Naive thymus-derived CD8-positive, alpha-beta T cell (primary cell): ENCODE measurements at regions not wholly inside any gene's neighbourhood (a gene's known extent, or its start where the extent isn't known, plus 50 kb on each side); places are given as distances from the start of the nearest gene placed in this dataset.

ENCODE experiments used
- ATAC-seq, 2 donors: fragments of 150-1000 bp; cut with Tn5 transposase in 1 of 2; sonication (Bioruptor Pico), chemical (Tn5 transposase) in 1 of 2; 1 replicate in 1 of 2; 2 replicates in 1 of 2; pipeline ENCODE4 v1.10.0; 2021; ENCODE audit warnings: mild to moderate bottlenecking in 2 of 2, moderate library complexity in 2 of 2
- POLR2A ChIA-PET: fragments of 350-600 bp; sonication (Branson Sonifier 250); formaldehyde crosslinking; loops from one replicate; lab custom pipeline; 2021; ENCODE audit warnings: antibody characterized with exemption; lab: Charles Lee
- DNase-seq, 10 donors: peaks; one replicate each; pipeline versions ENCODE4 v3.0.0 to v3.0.0-alpha.2; 2020 to 2022
- H3K27ac Mint-ChIP-seq, 10 donors: one replicate each; pipeline ENCODE4 v1.8.0; 2020 to 2022; ENCODE audit warnings: mild to moderate bottlenecking in 10 of 10, mixed read lengths in 10 of 10, moderate library complexity in 4 of 10, inconsistent platforms in 1 of 10
- H3K27me3 Mint-ChIP-seq, 5 donors: one replicate each; pipeline ENCODE4 v1.8.0; 2021 to 2022; ENCODE audit warnings: mixed read lengths in 5 of 5
- H3K36me3 Mint-ChIP-seq, 3 donors: one replicate each; pipeline ENCODE4 v1.8.0; 2020 to 2022; ENCODE audit warnings: mixed read lengths in 3 of 3, mild to moderate bottlenecking in 2 of 3, inconsistent platforms in 1 of 3
- H3K4me1 Mint-ChIP-seq, 4 donors: one replicate each; pipeline ENCODE4 v1.8.0; 2021 to 2022; ENCODE audit warnings: mixed read lengths in 4 of 4
- H3K4me3 Mint-ChIP-seq, 10 donors: one replicate each; pipeline ENCODE4 v1.8.0; 2020 to 2022; ENCODE audit warnings: mild to moderate bottlenecking in 10 of 10, mixed read lengths in 10 of 10, moderate library complexity in 6 of 10, inconsistent platforms in 1 of 10
- H3K9me3 Mint-ChIP-seq, 9 donors: one replicate each; pipeline ENCODE4 v1.8.0; 2020 to 2022; ENCODE audit warnings: mixed read lengths in 9 of 9, mild to moderate bottlenecking in 3 of 9, inconsistent platforms in 1 of 9, moderate library complexity in 1 of 9

GRCh38 chr9:96125624-96126023 is 176.4 kb downstream of the HSD17B3 start:
- H3K27ac Mint-ChIP-seq, result no peak overlapping the region
- H3K4me3 Mint-ChIP-seq, result no peak overlapping the region
- no peak for DNase-seq
- peaks cover 0 to 8% (median 0%) of the 10 kb centered on the region in 5 donors for H3K27me3 Mint-ChIP-seq
- no peaks in the 10 kb centered on the region for H3K36me3 Mint-ChIP-seq
- no peaks in the 10 kb centered on the region for H3K9me3 Mint-ChIP-seq
- H3K4me1 Mint-ChIP-seq, result peaks cover 0 to 5% (median 0%) of the 10 kb centered on the region in 4 donors
- ATAC-seq, result no peak
- POLR2A ChIA-PET, result no interaction called here

- peaks cover 0 to 16% (median 4%) of the 10 kb centered on the region in 5 donors for H3K27me3 Mint-ChIP-seq
- H3K27ac Mint-ChIP-seq, result no peak overlapping the region
- DNase-seq, result no peak
- no peak overlapping the region for H3K4me3 Mint-ChIP-seq
- no peak for ATAC-seq
- peaks cover 0 to 13% (median 0%) of the 10 kb centered on the region in 3 donors for H3K36me3 Mint-ChIP-seq
- H3K4me1 Mint-ChIP-seq, result peaks cover under 1 to 9% (median 2%) of the 10 kb centered on the region in 4 donors
- H3K9me3 Mint-ChIP-seq, result peaks cover 0 to 13% (median 5%) of the 10 kb centered on the region in 9 donors
- POLR2A ChIA-PET, result interaction anchor here (0.6 kb wide), 1 partner anchor 95 kb away, joined by 9 read pairs; no protein-coding TSS in a partner anchor
These were observed 179.2 kb downstream of the HSD17B3 start for GRCh38 chr9:96122751-96123150.

GRCh38 chr9:96122282-96122681 is 179.7 kb downstream of the HSD17B3 start:
- Mint-ChIP-seq H3K27ac (no peak overlapping the region), H3K36me3 (peaks cover 0 to 13% (median 0%) of the 10 kb centered on the region in 3 donors), H3K4me3 (no peak overlapping the region), H3K4me1 (peaks cover 4 to 14% (median 6%) of the 10 kb centered on the region in 4 donors), H3K27me3 (peaks cover 0 to 20% (median 7%) of the 10 kb centered on the region in 5 donors), H3K9me3 (peaks cover 0 to 13% (median 5%) of the 10 kb centered on the region in 9 donors)
- DNase-seq (no peak), ATAC-seq (no peak)
- POLR2A ChIA-PET, result interaction anchor here (0.6 kb wide), 1 partner anchor 95 kb away, joined by 9 read pairs; no protein-coding TSS in a partner anchor

- ATAC-seq (no peak), DNase-seq (no peak)
- H3K27me3 Mint-ChIP-seq, result peaks cover 3 to 28% (median 7%) of the 10 kb centered on the region in 5 donors
- H3K4me3 Mint-ChIP-seq, result no peak overlapping the region
- peaks cover 4 to 17% (median 6%) of the 10 kb centered on the region in 4 donors for H3K4me1 Mint-ChIP-seq
- H3K9me3 Mint-ChIP-seq, result peaks cover 0 to 13% (median 5%) of the 10 kb centered on the region in 9 donors
- POLR2A ChIA-PET, result no interaction called here
- peaks cover 0 to 13% (median 0%) of the 10 kb centered on the region in 3 donors for H3K36me3 Mint-ChIP-seq
- no peak overlapping the region for H3K27ac Mint-ChIP-seq
These were observed 180.8 kb downstream of the HSD17B3 start for GRCh38 chr9:96121136-96121535.

GRCh38 chr9:96117398-96118080 is 184.4 kb downstream of the HSD17B3 start:
- Mint-ChIP-seq H3K4me1 (peaks cover 4 to 17% (median 6%) of the 10 kb centered on the region in 4 donors), H3K36me3 (peaks cover 0 to 18% (median 0%) of the 10 kb centered on the region in 3 donors), H3K27me3 (peaks cover 11 to 42% (median 21%) of the 10 kb centered on the region in 5 donors), H3K27ac (peak overlapping the region in 1 of 10 donors; percentile 9), H3K9me3 (peaks cover 0 to 13% (median 5%) of the 10 kb centered on the region in 9 donors), H3K4me3 (no peak overlapping the region)
- POLR2A ChIA-PET, result interaction anchor here (0.7 kb wide), 1 partner anchor 12 kb away, joined by 3 read pairs; no protein-coding TSS in a partner anchor
- no peak for ATAC-seq
- DNase-seq, result no peak

GRCh38 chr9:96116275-96117064 is 185.5 kb downstream of the HSD17B3 start:
- POLR2A ChIA-PET, result interaction anchor here (1.1 kb wide), 1 partner anchor 12 kb away, joined by 3 read pairs; no protein-coding TSS in a partner anchor
- peaks cover 0 to 18% (median 0%) of the 10 kb centered on the region in 3 donors for H3K36me3 Mint-ChIP-seq
- H3K4me3 Mint-ChIP-seq, result no peak overlapping the region
- H3K4me1 Mint-ChIP-seq, result peaks cover 4 to 17% (median 6%) of the 10 kb centered on the region in 4 donors
- ATAC-seq (no peak), DNase-seq (no peak)
- H3K27ac Mint-ChIP-seq, result no peak overlapping the region
- peaks cover 0 to 13% (median 5%) of the 10 kb centered on the region in 9 donors for H3K9me3 Mint-ChIP-seq
- H3K27me3 Mint-ChIP-seq, result peaks cover 11 to 42% (median 21%) of the 10 kb centered on the region in 5 donors

GRCh38 chr9:96115836-96116235 is 186.1 kb downstream of the HSD17B3 start:
- POLR2A ChIA-PET, result interaction anchor here (1.1 kb wide), 1 partner anchor 11 kb away, joined by 3 read pairs; no protein-coding TSS in a partner anchor
- peaks cover 13 to 42% (median 24%) of the 10 kb centered on the region in 5 donors for H3K27me3 Mint-ChIP-seq
- no peak for ATAC-seq
- DNase-seq, result no peak
- peaks cover 0 to 13% (median 5%) of the 10 kb centered on the region in 9 donors for H3K9me3 Mint-ChIP-seq
- H3K4me1 Mint-ChIP-seq, result peaks cover 4 to 14% (median 6%) of the 10 kb centered on the region in 4 donors
- no peak overlapping the region for H3K4me3 Mint-ChIP-seq
- peaks cover 0 to 18% (median 0%) of the 10 kb centered on the region in 3 donors for H3K36me3 Mint-ChIP-seq
- H3K27ac Mint-ChIP-seq, result no peak overlapping the region

- POLR2A ChIA-PET, result no interaction called here
- H3K4me3 Mint-ChIP-seq, result peak overlapping the region in 1 of 10 donors; percentile 1
- peaks cover 0 to 4% (median 0%) of the 10 kb centered on the region in 9 donors for H3K9me3 Mint-ChIP-seq
- H3K4me1 Mint-ChIP-seq, result peaks cover 6 to 11% (median 6%) of the 10 kb centered on the region in 4 donors
- peaks cover 0 to 5% (median 0%) of the 10 kb centered on the region in 3 donors for H3K36me3 Mint-ChIP-seq
- peaks cover 12 to 47% (median 26%) of the 10 kb centered on the region in 5 donors for H3K27me3 Mint-ChIP-seq
- DNase-seq (no peak), ATAC-seq (no peak)
- H3K27ac Mint-ChIP-seq, result no peak overlapping the region
These were observed 188.9 kb downstream of the HSD17B3 start for GRCh38 chr9:96113032-96113431.

- ATAC-seq (no peak), DNase-seq (no peak)
- H3K27me3 Mint-ChIP-seq, result peaks cover 4 to 19% (median 10%) of the 10 kb centered on the region in 5 donors
- H3K4me1 Mint-ChIP-seq, result peaks cover 0 to 2% (median 0%) of the 10 kb centered on the region in 4 donors
- peaks cover 3 to 24% (median 19%) of the 10 kb centered on the region in 9 donors for H3K9me3 Mint-ChIP-seq
- no peak overlapping the region for H3K4me3 Mint-ChIP-seq
- POLR2A ChIA-PET, result no interaction called here
- H3K27ac Mint-ChIP-seq, result no peak overlapping the region
- peaks cover 0 to 17% (median 8%) of the 10 kb centered on the region in 3 donors for H3K36me3 Mint-ChIP-seq
These were observed 192.2 kb downstream of the HSD17B3 start for GRCh38 chr9:96109680-96110351.

GRCh38 chr9:96108691-96109380 is 193.1 kb downstream of the HSD17B3 start:
- Mint-ChIP-seq H3K36me3 (peaks cover 0 to 26% (median 11%) of the 10 kb centered on the region in 3 donors), H3K27me3 (peaks cover 3 to 18% (median 7%) of the 10 kb centered on the region in 5 donors), H3K4me1 (peaks cover 0 to 2% (median 0%) of the 10 kb centered on the region in 4 donors), H3K4me3 (no peak overlapping the region), H3K9me3 (peaks cover 4 to 34% (median 25%) of the 10 kb centered on the region in 9 donors), H3K27ac (no peak overlapping the region)
- DNase-seq (no peak), ATAC-seq (no peak)
- POLR2A ChIA-PET, result no interaction called here

- POLR2A ChIA-PET, result no interaction called here
- no peak for DNase-seq
- H3K4me3 Mint-ChIP-seq, result no peak overlapping the region
- no peak for ATAC-seq
- peaks cover 3 to 18% (median 7%) of the 10 kb centered on the region in 5 donors for H3K27me3 Mint-ChIP-seq
- peaks cover 0 to 29% (median 13%) of the 10 kb centered on the region in 3 donors for H3K36me3 Mint-ChIP-seq
- H3K27ac Mint-ChIP-seq, result no peak overlapping the region
- H3K9me3 Mint-ChIP-seq, result peaks cover 5 to 46% (median 29%) of the 10 kb centered on the region in 9 donors
- H3K4me1 Mint-ChIP-seq, result peaks cover 0 to 2% (median 0%) of the 10 kb centered on the region in 4 donors
These were observed 194.5 kb downstream of the HSD17B3 start for GRCh38 chr9:96107436-96107835.
